Activated CD8-positive, alpha-beta memory T cell treated with anti-CD3 and anti-CD28 coated beads for 24 hours (primary cell): ENCODE measurements at regions not wholly inside any gene's neighbourhood (a gene's known extent, or its start where the extent isn't known, plus 50 kb on each side); places are given as distances from the start of the nearest gene placed in this dataset.

Source experiments
- DNase-seq: peaks from one replicate; pipeline ENCODE4 v3.0.0-alpha.2; 2020

DNA sequence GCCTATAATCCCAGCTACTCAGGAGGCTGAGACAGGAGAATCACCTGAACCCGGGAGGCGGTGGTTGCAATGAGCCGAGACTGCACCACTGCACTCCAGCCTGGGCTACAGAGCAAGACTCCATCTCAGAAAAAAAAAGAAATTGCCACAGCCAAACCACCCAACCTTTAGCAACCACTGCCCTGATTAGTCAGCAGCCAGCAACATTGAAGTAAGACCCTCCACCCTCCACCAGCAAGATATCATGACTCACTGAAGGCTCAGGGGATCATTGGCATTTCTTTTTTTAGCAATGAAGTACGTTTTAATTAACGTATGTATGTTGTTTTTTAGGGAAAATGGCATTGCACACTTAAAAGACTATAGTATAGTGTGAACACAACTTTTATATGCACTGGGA lies 349.1 kb upstream of the ACVR2A start:
- DNase-seq, result no peak

GRCh38 chr2:147492471-147492870 lies 352.4 kb upstream of the ACVR2A start:
- no peak for DNase-seq

DNA sequence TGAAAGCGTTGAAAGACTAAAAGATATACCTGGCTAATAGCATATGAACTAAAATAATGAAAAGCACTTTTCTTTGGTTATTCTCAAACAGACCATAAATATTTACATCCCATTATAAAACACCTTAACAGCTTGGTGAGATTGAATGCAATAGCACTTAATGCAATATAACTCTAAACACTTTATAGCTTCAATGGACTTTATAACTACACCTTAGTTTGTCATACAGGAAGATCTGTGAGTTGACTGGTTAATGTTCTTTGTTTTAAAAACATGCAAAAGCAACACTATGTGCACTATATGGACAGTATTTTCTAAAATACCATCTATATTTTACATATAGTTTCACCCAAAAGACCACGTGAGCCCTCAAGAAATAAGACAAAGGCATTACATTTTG lies 353.3 kb upstream of the ACVR2A start:
- DNase-seq, result no peak

GRCh38 chr2:147490401-147491261 lies 354.2 kb upstream of the ACVR2A start:
- no peak for DNase-seq

DNA sequence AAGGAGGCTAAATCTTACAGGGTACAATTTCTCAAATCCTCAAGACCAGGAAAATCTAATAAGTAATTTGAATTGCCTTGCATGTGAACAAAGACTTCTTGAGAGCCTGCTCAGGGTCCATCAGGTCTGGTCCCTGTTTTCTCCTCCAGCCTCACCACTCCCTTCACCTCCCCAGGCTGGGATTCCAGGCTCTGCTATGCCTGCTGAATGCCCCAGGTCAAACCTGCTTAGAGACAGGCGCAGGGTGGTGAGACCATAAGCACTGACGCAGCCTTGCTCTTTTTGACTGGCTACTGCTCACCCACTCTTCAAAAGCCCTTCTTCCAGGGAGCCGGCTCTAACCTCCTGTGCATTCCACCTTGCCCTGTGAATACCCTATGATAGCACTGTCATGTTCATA lies 356.4 kb upstream of the ACVR2A start:
- no peak for DNase-seq

DNA sequence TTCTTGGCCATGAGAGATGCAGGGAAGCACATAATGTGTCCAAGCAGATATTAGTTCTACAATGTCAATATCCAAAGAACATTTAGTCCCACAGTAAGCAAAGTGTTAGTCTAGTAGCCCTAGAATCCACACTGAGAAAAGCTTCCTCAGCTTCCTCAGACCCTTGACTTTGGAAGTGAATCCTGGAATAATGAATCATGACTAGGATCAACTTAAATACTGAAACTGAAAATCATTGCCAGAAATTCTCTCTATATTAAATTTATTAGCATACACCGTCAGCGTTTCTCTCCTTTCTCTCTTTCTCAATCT lies 356.9 kb upstream of the ACVR2A start:
- DNase-seq, result no peak

GRCh38 chr2:147487286-147487977 lies 357.4 kb upstream of the ACVR2A start:
- no peak for DNase-seq

- no peak for DNase-seq
Measured at GRCh38 chr2:147485210-147485851, 359.5 kb upstream of the ACVR2A start.

DNA sequence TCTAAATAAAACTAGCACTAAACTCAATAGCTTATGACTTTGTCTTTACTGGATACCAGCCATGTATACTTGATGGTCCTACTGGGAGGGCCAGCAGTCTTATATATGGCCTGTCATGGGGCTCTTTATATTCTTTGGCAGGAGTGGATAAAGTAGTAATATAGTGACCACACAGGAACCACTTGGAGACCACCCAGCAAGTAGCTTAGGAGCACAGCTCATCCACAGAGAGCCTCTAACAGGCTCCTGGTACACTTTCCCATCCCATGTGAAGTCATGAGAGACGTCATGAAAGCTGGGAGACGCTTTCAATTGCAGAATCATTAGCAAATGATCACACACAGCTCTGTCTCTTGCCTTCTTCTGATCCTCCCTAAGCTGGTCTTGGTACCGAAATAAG lies 360.9 kb upstream of the ACVR2A start:
- no peak for DNase-seq

GRCh38 chr2:147482916-147483669 lies 361.7 kb upstream of the ACVR2A start:
- no peak for DNase-seq

- no peak for DNase-seq
Measured at GRCh38 chr2:147482111-147482895, 362.5 kb upstream of the ACVR2A start.

DNA sequence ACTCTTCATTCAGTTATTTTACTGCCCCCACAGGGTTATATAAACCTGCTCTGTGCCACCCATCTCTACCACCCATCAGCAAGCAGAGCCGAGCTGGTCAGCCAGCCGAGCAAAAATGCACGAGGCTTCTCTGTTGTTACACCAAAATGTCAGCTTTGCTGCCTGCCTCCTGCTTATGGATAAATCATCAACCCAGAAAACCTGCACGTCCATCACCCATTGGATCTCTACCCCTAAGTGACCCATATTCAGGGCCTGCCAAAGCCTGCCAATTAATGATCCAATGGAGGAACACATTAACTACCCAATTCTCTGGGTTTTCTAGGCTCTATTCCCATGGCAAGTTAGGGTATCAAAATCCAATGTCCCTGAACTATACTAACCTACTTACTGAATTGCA lies 365.5 kb upstream of the ACVR2A start:
- no peak for DNase-seq

GRCh38 chr2:147473075-147473474 lies 371.8 kb upstream of the ACVR2A start:
- DNase-seq, result no peak

DNA sequence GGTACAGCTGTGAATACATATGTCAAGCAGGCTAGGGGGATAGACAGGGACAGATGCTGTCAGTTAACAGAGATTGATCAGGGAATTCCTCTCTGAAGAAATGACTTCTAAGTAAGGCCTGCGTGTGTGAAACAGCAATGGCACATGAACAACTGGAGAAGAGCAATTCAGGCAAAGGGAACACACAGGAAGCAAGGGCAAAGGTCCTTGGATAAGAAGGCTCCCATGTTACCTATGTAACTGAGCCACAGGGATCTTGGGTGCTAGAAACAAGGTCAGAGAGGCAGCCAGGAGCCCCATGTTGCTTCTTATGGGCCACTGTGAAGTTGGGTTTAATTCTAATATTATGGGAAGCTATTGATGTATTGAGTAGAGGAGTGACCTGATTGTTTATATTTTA lies 373.7 kb upstream of the ACVR2A start:
- DNase-seq, result no peak

DNA sequence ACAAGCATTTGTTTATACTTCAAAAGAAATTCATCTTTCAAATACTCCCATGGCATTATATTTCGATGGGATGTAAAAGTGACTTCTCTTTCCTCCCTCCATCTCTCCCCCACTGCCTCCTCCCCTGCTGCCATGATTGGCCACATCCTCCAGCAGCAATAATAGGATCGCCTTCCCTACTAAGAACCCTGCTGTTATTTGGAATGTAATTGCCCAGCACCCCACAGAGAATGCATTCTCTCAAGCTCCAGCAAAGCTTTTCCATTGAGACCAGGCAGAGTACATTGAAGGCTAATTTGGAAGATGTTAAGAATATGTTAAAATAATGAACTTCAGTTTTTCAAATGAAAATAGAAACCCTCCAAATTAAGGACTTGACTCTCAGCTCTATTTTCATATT lies 375.4 kb upstream of the ACVR2A start:
- no peak for DNase-seq

GRCh38 chr2:147468963-147469362 lies 375.9 kb upstream of the ACVR2A start:
- DNase-seq, result no peak

GRCh38 chr2:147468349-147468748 lies 376.5 kb upstream of the ACVR2A start:
- DNase-seq, result no peak

DNA sequence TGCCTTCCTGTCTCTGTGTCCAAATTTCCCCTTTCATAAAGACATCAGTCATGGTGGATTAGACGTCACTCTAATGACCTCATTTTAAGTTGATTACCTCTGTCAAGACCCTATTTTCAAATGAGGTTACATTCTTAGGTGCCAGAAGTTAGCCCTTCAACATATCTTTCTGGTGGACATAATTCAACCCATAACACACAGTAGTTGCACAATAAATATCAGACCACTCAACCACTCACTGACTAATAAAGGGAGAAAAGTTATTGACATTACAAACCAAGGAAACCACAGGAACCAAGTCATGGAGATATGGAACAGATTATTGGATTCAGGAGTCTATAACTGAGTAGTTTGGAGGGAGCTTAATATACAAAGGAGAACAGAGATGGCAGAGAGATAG lies 377.4 kb upstream of the ACVR2A start:
- DNase-seq, result no peak

- DNase-seq, result no peak
Measured at GRCh38 chr2:147464737-147465357, 380.0 kb upstream of the ACVR2A start.

DNA sequence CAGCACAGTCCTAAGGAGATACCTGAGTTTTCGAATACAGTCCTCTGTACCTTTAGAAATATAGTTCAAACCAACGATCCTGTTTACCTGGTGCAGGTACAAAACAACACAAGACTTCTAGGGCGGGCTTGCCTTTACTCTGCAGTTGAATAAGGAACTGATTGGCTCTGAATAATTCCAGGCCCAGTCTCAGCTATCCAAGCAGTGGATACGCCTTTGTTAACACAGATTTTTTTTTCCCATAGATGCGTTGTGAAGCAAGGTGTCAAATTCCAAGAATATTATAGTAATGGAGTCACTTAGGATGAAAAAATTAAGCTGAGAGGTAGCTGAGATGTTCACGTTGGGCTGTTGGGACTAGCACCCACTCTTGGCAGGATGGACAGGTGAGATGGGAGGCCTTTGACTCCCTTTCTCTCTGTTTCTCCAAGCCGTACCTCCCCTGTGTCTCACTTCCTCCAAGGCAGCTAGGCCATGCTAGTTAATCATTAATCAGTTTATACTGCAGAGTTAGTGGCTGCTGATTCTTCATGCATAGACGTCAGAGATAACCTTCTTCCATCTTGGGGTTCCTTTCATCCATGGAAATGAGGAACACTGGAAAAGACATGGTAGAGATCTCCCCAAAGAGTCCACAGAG lies 380.8 kb upstream of the ACVR2A start:
- no peak for DNase-seq

- no peak for DNase-seq
Measured at GRCh38 chr2:147460155-147460554, 384.7 kb upstream of the ACVR2A start.

- no peak for DNase-seq
Measured at GRCh38 chr2:147456779-147457178, 388.1 kb upstream of the ACVR2A start.
